GM23248 (cell line): ENCODE measurements at regions not wholly inside any gene's neighbourhood (a gene's known extent, or its start where the extent isn't known, plus 50 kb on each side); places are given as distances from the start of the nearest gene placed in this dataset.

Experiments
- EZH2 ChIP-seq: fragments of 200-600 bp; sonication (generic); IDR thresholded peaks from 2 replicates; pipeline ENCODE4 v1.6.1; 2018; ENCODE audit warnings: antibody characterized with exemption, mild to moderate bottlenecking; ENCODE audit not compliant: insufficient read depth, poor library complexity, severe bottlenecking
- EZH2phosphoT487 ChIP-seq: fragments of 200-600 bp; sonication (generic); IDR thresholded peaks from 2 replicates; pipeline ENCODE4 v1.6.1; 2018; ENCODE audit warnings: antibody characterized with exemption, moderate library complexity, mild to moderate bottlenecking, low read depth; ENCODE audit not compliant: insufficient read depth

- no peak for TF ChIP-seq EZH2
- TF ChIP-seq EZH2phosphoT487 = no peak
Observed at GRCh38 chr2:5885451-5886173, 193.4 kb downstream of the SOX11 start.
